ENCODE measurements at regions not wholly inside any gene's neighbourhood (a gene's known extent, or its start where the extent isn't known, plus 50 kb on each side); places are given as distances from the start of the nearest gene placed in this dataset.

DNA sequence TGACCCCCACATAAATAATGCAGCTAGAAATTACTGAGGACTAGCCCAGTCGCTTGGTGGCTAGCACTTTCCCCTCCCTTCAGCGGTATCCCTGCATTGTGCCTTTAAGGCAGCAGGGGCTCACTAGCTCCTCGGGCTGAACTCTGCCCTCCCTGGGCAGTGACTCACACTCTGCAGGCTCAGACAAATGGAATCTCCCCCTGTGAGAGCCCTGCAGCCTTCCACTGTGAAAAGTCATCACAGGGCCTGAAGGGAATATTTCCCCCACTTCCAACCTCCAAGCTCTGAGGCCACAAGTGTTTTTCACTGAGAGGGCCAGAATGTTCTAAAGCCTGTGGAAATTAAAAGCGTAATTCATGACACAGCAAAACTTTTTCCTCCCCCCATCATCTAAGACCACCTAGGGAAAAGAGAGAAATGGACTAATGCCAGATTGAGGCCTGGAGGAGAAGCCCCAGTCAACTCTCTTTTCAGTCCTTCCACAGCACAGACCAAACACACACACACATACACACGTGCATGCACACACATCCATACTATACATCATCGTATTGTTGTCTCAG is 93.6 kb upstream of the COL1A2 start:
- peak; percentile 69 to 93 (median 78) for DNase-seq
- peak overlapping the region in 1 of 3 donors; percentile 1 for H3K9ac ChIP-seq (ENCODE audit: low read length in 3 of 3)
- no peak for FAIRE-seq
- H3K27me3 ChIP-seq (ENCODE audit: control insufficient read depth, insufficient read depth, low read length), result no peaks in the 10 kb centered on the region
- H3K4me3 ChIP-seq (ENCODE audit: low read length in 3 of 3), result no peak overlapping the region
- intact Hi-C loops (cut with DNase I), result no loop called here
- TF ChIP-seq, protein P1, sequence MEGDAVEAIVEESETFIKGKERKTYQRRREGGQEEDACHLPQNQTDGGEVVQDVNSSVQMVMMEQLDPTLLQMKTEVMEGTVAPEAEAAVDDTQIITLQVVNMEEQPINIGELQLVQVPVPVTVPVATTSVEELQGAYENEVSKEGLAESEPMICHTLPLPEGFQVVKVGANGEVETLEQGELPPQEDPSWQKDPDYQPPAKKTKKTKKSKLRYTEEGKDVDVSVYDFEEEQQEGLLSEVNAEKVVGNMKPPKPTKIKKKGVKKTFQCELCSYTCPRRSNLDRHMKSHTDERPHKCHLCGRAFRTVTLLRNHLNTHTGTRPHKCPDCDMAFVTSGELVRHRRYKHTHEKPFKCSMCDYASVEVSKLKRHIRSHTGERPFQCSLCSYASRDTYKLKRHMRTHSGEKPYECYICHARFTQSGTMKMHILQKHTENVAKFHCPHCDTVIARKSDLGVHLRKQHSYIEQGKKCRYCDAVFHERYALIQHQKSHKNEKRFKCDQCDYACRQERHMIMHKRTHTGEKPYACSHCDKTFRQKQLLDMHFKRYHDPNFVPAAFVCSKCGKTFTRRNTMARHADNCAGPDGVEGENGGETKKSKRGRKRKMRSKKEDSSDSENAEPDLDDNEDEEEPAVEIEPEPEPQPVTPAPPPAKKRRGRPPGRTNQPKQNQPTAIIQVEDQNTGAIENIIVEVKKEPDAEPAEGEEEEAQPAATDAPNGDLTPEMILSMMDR (IDR thresholded peaks at IDR 0.05; ENCODE audit: borderline replicate concordance, extremely low read depth, insufficient read depth), result no peak
- no peaks in the 10 kb centered on the region for H3K9me3 ChIP-seq (ENCODE audit: control insufficient read depth in 2 of 3, insufficient read depth in 1 of 3, low read length in 3 of 3)
- H3K4me1 ChIP-seq (ENCODE audit: control insufficient read depth in 2 of 3, insufficient read depth in 2 of 3, low read depth in 1 of 3, low read length in 3 of 3), result peaks cover 13 to 19% (median 17%) of the 10 kb centered on the region in 3 donors
- H3K36me3 ChIP-seq (ENCODE audit: control insufficient read depth in 2 of 3, insufficient read depth in 3 of 3, low read length in 3 of 3), result no peaks in the 10 kb centered on the region
- peak overlapping the region; percentile 36 to 63 for H3K27ac ChIP-seq (ENCODE audit: low read depth in 2 of 2, low read length in 2 of 2)

DNA sequence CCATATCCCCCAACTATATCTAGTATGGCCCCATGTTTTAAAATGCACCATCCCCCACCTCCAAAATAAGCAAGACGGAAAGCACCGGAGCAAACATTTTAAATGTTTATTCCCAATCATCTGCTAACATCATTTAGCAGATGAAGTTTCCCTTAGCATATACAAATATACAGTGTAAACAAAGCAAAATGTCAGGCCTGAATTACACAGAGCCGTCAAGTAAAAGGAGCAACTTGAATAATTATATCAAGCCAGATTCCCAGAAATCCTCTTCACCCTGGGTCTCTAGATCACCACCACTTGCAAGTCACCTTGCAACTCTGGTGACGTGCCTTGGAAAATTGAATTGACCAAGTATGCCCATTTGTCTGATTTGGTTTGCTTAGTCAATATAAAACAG is 91.6 kb upstream of the COL1A2 start:
- TF ChIP-seq, protein P1 (IDR thresholded peaks at IDR 0.05; ENCODE audit: borderline replicate concordance, extremely low read depth, insufficient read depth), result no peak
- Histone ChIP-seq H3K9me3 (ENCODE audit: control insufficient read depth in 2 of 3, insufficient read depth in 1 of 3, low read length in 3 of 3) (no peaks in the 10 kb centered on the region), H3K27ac (ENCODE audit: low read depth in 2 of 2, low read length in 2 of 2) (peak overlapping the region in 1 of 2 donors; percentile 8), H3K36me3 (ENCODE audit: control insufficient read depth in 2 of 3, insufficient read depth in 3 of 3, low read length in 3 of 3) (no peaks in the 10 kb centered on the region), H3K4me1 (ENCODE audit: control insufficient read depth in 2 of 3, insufficient read depth in 2 of 3, low read depth in 1 of 3, low read length in 3 of 3) (peaks cover 11 to 19% (median 17%) of the 10 kb centered on the region in 3 donors), H3K9ac (ENCODE audit: low read length in 3 of 3) (no peak overlapping the region), H3K27me3 (ENCODE audit: control insufficient read depth, insufficient read depth, low read length) (no peaks in the 10 kb centered on the region), H3K4me3 (ENCODE audit: low read length in 3 of 3) (no peak overlapping the region)
- intact Hi-C loops (cut with DNase I), result no loop called here
- FAIRE-seq, result no peak
- peak in 2 of 5 donors; percentile 11 to 15 for DNase-seq

DNA sequence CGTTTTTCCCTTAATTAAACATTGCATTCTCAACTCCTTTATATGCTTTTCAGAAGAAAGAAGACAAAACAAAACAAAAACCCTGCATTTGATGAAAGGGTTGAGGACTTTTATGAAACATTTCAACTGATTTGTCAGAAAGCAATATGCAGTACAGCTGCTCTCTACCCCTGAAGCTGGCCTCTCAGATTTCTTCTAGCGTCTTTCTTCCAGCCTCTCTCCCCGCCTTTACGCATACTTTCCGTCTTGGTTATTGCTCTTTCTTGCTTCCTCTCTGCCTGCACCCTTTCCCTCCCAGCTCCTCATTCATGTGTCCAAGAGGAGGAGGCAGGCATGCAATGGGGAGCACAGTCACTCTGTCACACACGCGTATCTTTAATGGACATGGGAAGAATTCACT is 91.0 kb upstream of the COL1A2 start:
- Histone ChIP-seq H3K27ac (ENCODE audit: low read depth in 2 of 2, low read length in 2 of 2) (peak overlapping the region; percentile 8 to 16), H3K4me1 (ENCODE audit: control insufficient read depth in 2 of 3, insufficient read depth in 2 of 3, low read depth in 1 of 3, low read length in 3 of 3) (peaks cover 11 to 19% (median 17%) of the 10 kb centered on the region in 3 donors), H3K36me3 (ENCODE audit: control insufficient read depth in 2 of 3, insufficient read depth in 3 of 3, low read length in 3 of 3) (no peaks in the 10 kb centered on the region), H3K4me3 (ENCODE audit: low read length in 3 of 3) (no peak overlapping the region), H3K9ac (ENCODE audit: low read length in 3 of 3) (no peak overlapping the region), H3K27me3 (ENCODE audit: control insufficient read depth, insufficient read depth, low read length) (no peaks in the 10 kb centered on the region), H3K9me3 (ENCODE audit: control insufficient read depth in 2 of 3, insufficient read depth in 1 of 3, low read length in 3 of 3) (no peaks in the 10 kb centered on the region)
- intact Hi-C loops (cut with DNase I), result no loop called here
- DNase-seq, result peak in 4 of 5 donors; percentile 50 to 95 (median 70)
- TF ChIP-seq, protein P1 (IDR thresholded peaks at IDR 0.05; ENCODE audit: borderline replicate concordance, extremely low read depth, insufficient read depth), result no peak
- no peak for FAIRE-seq

DNA sequence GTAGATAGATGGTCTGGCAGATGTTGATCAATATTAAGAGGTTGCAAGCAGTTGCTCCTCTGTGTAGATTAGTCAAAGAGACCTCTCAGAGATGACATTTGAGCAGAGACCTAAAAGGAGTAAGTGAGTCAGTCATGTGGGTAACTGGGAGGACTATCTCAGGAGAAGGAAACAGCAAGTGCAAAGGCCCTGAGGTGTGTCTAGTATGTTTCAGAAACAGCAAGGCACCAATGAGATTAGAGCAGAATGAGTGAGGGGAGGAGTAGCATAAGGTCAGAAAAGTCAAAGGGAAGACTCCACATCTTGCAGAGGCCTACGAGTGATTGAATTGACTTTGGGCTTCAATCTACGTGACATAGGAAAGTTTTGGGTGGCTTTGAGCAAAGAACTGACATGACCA is 89.8 kb upstream of the COL1A2 start:
- intact Hi-C loops (cut with DNase I), result no loop called here
- Histone ChIP-seq H3K4me3 (ENCODE audit: low read length in 3 of 3) (no peak overlapping the region), H3K9me3 (ENCODE audit: control insufficient read depth in 2 of 3, insufficient read depth in 1 of 3, low read length in 3 of 3) (no peaks in the 10 kb centered on the region), H3K27me3 (ENCODE audit: control insufficient read depth, insufficient read depth, low read length) (no peaks in the 10 kb centered on the region), H3K36me3 (ENCODE audit: control insufficient read depth in 2 of 3, insufficient read depth in 3 of 3, low read length in 3 of 3) (no peaks in the 10 kb centered on the region), H3K27ac (ENCODE audit: low read depth in 2 of 2, low read length in 2 of 2) (no peak overlapping the region), H3K4me1 (ENCODE audit: control insufficient read depth in 2 of 3, insufficient read depth in 2 of 3, low read depth in 1 of 3, low read length in 3 of 3) (peaks cover 11 to 19% (median 17%) of the 10 kb centered on the region in 3 donors), H3K9ac (ENCODE audit: low read length in 3 of 3) (no peak overlapping the region)
- no peak for FAIRE-seq
- TF ChIP-seq, protein P1 (IDR thresholded peaks at IDR 0.05; ENCODE audit: borderline replicate concordance, extremely low read depth, insufficient read depth), result no peak
- no peak for DNase-seq
